Gastroesophageal sphincter (tissue), 4 donors: ENCODE measurements at regions not wholly inside any gene's neighbourhood (a gene's known extent, or its start where the extent isn't known, plus 50 kb on each side); places are given as distances from the start of the nearest gene placed in this dataset.

Source experiments
- ATAC-seq: fragments of 150-250 bp; one replicate; pipeline ENCODE4 v1.9.1; 2016; ENCODE audit warnings: mild to moderate bottlenecking, moderate library complexity
- H3K27ac ChIP-seq, 4 donors: fragments of 200-600 bp; sonication (generic) in 3 of 4; 1 replicate in 3 of 4; 2 replicates in 1 of 4; pipeline ENCODE4 v1.5.1; 2016 to 2019
- H3K27me3 ChIP-seq: fragments of 200-600 bp; sonication (generic); one replicate; pipeline ENCODE4 v1.5.1; 2019
- H3K36me3 ChIP-seq, 2 donors: fragments of 200-600 bp; sonication (generic); one replicate each; pipeline ENCODE4 v1.5.1; 2019; ENCODE audit warnings: control low read depth in 1 of 2
- H3K4me1 ChIP-seq, 3 donors: fragments of 200-600 bp; sonication (generic); 1 replicate in 2 of 3; 2 replicates in 1 of 3; pipeline ENCODE4 v1.5.1; 2016 to 2019; ENCODE audit warnings: control low read depth in 2 of 3
- H3K4me3 ChIP-seq, 2 donors: fragments of 200-600 bp; sonication (generic); one replicate each; pipeline ENCODE4 v1.5.1; 2019; ENCODE audit warnings: mild to moderate bottlenecking in 1 of 2, moderate library complexity in 1 of 2
- H3K9me3 ChIP-seq, 3 donors: fragments of 200-600 bp; sonication (generic); one replicate each; pipeline ENCODE4 v1.5.1; 2017 to 2019; ENCODE audit warnings: control low read depth in 2 of 3
- EP300 ChIP-seq: sonication (generic); formaldehyde crosslinking; IDR thresholded peaks from one replicate; pipeline ENCODE4 v1.6.1; 2017; ENCODE audit warnings: antibody characterized with exemption, mild to moderate bottlenecking
- POLR2A ChIP-seq, 2 donors: fragments of 450-650 bp; IDR thresholded peaks; one replicate each; pipeline ENCODE4 v1.6.1; 2017; ENCODE audit warnings: antibody characterized with exemption in 2 of 2, mild to moderate bottlenecking in 2 of 2, moderate library complexity in 1 of 2
- POLR2AphosphoS5 ChIP-seq: sonication (generic); formaldehyde crosslinking; IDR thresholded peaks from one replicate; pipeline ENCODE4 v1.6.1; 2017; ENCODE audit warnings: antibody characterized with exemption
- WGBS, 2 donors: methylation state at CpG; one replicate each; pipeline ENCODE4 v1.1.5; 2018; ENCODE audit warnings: low coverage in 1 of 2; 5-methylcytosine and 5-hydroxymethylcytosine counted together
- TF ChIP-seq, protein P1 (sequence below), 4 experiments: fragments of 200-600 bp in 2 of 4; fragments of 450-650 bp in 2 of 4; sonication (generic) in 1 of 4; IDR thresholded peaks; one replicate each; pipeline ENCODE4 v1.5.1; 2017 to 2019; ENCODE audit warnings: antibody characterized with exemption in 4 of 4, mild to moderate bottlenecking in 2 of 4, moderate library complexity in 2 of 4

DNA sequence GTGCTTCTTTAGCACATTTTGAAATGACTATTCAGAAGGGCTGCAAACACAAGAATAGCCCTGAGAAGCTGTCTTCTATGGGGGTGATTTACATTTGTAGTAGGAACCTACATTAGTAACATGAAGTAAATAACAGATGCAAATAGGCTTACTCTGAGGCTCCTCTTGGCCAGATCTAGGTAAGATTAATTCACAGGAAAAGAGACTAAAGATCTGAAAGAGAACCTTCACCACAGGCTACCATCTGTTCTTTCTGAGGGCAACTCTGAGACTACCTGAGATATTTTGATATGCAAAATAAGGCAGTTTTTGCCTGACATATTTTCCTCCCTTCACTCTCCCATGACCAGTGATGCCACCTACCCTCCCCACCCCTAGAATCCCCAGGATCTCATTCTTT, 1267.8 kb downstream of the PLA2G4A start:
- Histone ChIP-seq H3K36me3 (no peaks in the 10 kb centered on the region), H3K4me3 (no peak overlapping the region), H3K9me3 (no peaks in the 10 kb centered on the region), H3K27ac (no peak overlapping the region), H3K27me3 (no peaks in the 10 kb centered on the region), H3K4me1 (no peaks in the 10 kb centered on the region)
- no peak for TF ChIP-seq POLR2A (IDR thresholded peaks at IDR 0.05)
- TF ChIP-seq, protein P1, sequence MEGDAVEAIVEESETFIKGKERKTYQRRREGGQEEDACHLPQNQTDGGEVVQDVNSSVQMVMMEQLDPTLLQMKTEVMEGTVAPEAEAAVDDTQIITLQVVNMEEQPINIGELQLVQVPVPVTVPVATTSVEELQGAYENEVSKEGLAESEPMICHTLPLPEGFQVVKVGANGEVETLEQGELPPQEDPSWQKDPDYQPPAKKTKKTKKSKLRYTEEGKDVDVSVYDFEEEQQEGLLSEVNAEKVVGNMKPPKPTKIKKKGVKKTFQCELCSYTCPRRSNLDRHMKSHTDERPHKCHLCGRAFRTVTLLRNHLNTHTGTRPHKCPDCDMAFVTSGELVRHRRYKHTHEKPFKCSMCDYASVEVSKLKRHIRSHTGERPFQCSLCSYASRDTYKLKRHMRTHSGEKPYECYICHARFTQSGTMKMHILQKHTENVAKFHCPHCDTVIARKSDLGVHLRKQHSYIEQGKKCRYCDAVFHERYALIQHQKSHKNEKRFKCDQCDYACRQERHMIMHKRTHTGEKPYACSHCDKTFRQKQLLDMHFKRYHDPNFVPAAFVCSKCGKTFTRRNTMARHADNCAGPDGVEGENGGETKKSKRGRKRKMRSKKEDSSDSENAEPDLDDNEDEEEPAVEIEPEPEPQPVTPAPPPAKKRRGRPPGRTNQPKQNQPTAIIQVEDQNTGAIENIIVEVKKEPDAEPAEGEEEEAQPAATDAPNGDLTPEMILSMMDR (IDR thresholded peaks at IDR 0.05) = no peak
- no peak for TF ChIP-seq EP300
- no peak for TF ChIP-seq POLR2AphosphoS5
- no peak for ATAC-seq

GRCh38 chr1:188117436-188117835, 1288.7 kb downstream of the PLA2G4A start:
- H3K4me3 ChIP-seq = no peak overlapping the region
- H3K27me3 ChIP-seq = no peaks in the 10 kb centered on the region
- no peak for ATAC-seq
- H3K4me1 ChIP-seq = no peaks in the 10 kb centered on the region
- no peaks in the 10 kb centered on the region for H3K36me3 ChIP-seq
- H3K9me3 ChIP-seq = no peaks in the 10 kb centered on the region
- no peak overlapping the region for H3K27ac ChIP-seq
- TF ChIP-seq POLR2AphosphoS5 = no peak
- TF ChIP-seq POLR2A (IDR thresholded peaks at IDR 0.05) = no peak
- no peak for TF ChIP-seq EP300
- TF ChIP-seq, protein P1 (IDR thresholded peaks at IDR 0.05) = no peak
- 67 to 88% methylated on average over 2 of the region's 2 CpGs for WGBS, 2 donors

GRCh38 chr1:188122646-188123045, 1293.9 kb downstream of the PLA2G4A start:
- Histone ChIP-seq H3K36me3 (no peaks in the 10 kb centered on the region), H3K4me1 (no peaks in the 10 kb centered on the region), H3K9me3 (no peaks in the 10 kb centered on the region), H3K4me3 (no peak overlapping the region), H3K27ac (no peak overlapping the region), H3K27me3 (no peaks in the 10 kb centered on the region)
- ATAC-seq = no peak
- 73 to 88% methylated on average over 3 to 4 of the region's 4 CpGs for WGBS, 2 donors
- TF ChIP-seq EP300 (no peak), POLR2A (IDR thresholded peaks at IDR 0.05) (no peak), POLR2AphosphoS5 (no peak)
- TF ChIP-seq, protein P1 (IDR thresholded peaks at IDR 0.05) = no peak

GRCh38 chr1:188127507-188127906, 1298.8 kb downstream of the PLA2G4A start:
- Histone ChIP-seq H3K27ac (no peak overlapping the region), H3K4me1 (no peaks in the 10 kb centered on the region), H3K4me3 (no peak overlapping the region), H3K27me3 (no peaks in the 10 kb centered on the region), H3K36me3 (no peaks in the 10 kb centered on the region), H3K9me3 (no peaks in the 10 kb centered on the region)
- no peak for ATAC-seq
- TF ChIP-seq POLR2AphosphoS5 (no peak), POLR2A (IDR thresholded peaks at IDR 0.05) (no peak), EP300 (no peak)
- TF ChIP-seq, protein P1 (IDR thresholded peaks at IDR 0.05) = no peak
- 100% methylated on average over 1 of the region's 1 CpG; no CpG with 5 or more reads in 1 of the 2 donors for WGBS, 2 donors

DNA sequence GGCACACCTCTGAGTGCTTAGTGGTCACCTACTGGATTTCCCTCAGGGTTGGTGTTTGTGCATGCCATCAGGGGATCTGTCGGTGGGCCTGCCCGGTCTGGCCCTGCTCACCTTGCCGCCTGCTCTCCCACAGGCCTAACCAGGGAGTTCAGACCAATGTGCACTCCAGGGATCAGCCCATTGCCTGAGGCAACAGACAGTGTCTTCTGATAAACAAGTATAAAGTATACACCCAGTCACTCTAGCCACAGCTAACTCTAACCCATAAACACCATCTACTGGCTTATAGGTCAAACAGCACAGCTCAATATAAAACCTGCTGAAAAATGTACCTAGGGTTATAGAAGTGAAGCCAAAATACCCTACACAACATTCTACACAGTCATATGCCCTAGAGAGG, 1300.0 kb downstream of the PLA2G4A start:
- TF ChIP-seq EP300 = no peak
- TF ChIP-seq, protein P1 (IDR thresholded peaks at IDR 0.05) = no peak
- no peak for TF ChIP-seq POLR2AphosphoS5
- no peak for TF ChIP-seq POLR2A (IDR thresholded peaks at IDR 0.05)
- Histone ChIP-seq H3K4me1 (no peaks in the 10 kb centered on the region), H3K9me3 (no peaks in the 10 kb centered on the region), H3K27me3 (no peaks in the 10 kb centered on the region), H3K4me3 (no peak overlapping the region), H3K27ac (no peak overlapping the region), H3K36me3 (no peaks in the 10 kb centered on the region)
- WGBS, 2 donors = no CpG with 5 or more reads among the region's 3 CpGs
- no peak for ATAC-seq
